Panc1 (cell line): ENCODE measurements at regions not wholly inside any gene's neighbourhood (a gene's known extent, or its start where the extent isn't known, plus 50 kb on each side); places are given as distances from the start of the nearest gene placed in this dataset.

Experiments used
- POLR2AphosphoS5 ChIP-seq: IDR thresholded peaks from 2 replicates; pipeline ENCODE4 v1.6.1; 2012; ENCODE audit warnings: mild to moderate bottlenecking, low read depth, low read length, moderate library complexity
- TF ChIP-seq, protein P1 (sequence below): fragments of 450-650 bp; IDR thresholded peaks from 2 replicates; pipeline ENCODE4 v1.5.1; 2017; ENCODE audit warnings: mild to moderate bottlenecking
- TF ChIP-seq, protein P2 (sequence below), 2 experiments: IDR thresholded peaks; 2 replicates each; pipeline ENCODE4 v1.6.1; 2011 to 2012; ENCODE audit warnings: low read depth in 2 of 2, control low read depth in 1 of 2, low read length in 1 of 2, mild to moderate bottlenecking in 1 of 2, moderate library complexity in 1 of 2; ENCODE audit not compliant: insufficient read depth in 1 of 2

DNA sequence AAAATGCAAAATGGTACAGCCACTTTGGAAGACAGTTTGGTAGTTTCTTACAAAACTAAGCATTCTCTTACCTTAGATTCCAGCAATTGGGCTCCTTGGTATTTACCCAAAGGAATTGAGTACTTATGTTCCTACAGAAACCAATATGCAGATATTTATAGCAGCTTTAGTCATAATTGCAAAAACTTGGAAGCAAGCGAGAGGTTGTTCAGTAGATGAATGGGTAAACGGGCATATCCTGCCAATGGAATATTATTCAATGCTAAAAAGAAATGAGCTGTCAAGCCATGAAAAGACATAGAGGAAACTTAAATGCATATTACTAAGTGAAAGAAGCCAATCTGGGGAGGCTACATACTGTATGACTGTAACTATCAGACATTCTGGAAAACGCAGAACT, 926.7 kb downstream of the TYW1 start:
- TF ChIP-seq POLR2AphosphoS5: no peak
- TF ChIP-seq, protein P1, sequence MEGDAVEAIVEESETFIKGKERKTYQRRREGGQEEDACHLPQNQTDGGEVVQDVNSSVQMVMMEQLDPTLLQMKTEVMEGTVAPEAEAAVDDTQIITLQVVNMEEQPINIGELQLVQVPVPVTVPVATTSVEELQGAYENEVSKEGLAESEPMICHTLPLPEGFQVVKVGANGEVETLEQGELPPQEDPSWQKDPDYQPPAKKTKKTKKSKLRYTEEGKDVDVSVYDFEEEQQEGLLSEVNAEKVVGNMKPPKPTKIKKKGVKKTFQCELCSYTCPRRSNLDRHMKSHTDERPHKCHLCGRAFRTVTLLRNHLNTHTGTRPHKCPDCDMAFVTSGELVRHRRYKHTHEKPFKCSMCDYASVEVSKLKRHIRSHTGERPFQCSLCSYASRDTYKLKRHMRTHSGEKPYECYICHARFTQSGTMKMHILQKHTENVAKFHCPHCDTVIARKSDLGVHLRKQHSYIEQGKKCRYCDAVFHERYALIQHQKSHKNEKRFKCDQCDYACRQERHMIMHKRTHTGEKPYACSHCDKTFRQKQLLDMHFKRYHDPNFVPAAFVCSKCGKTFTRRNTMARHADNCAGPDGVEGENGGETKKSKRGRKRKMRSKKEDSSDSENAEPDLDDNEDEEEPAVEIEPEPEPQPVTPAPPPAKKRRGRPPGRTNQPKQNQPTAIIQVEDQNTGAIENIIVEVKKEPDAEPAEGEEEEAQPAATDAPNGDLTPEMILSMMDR: no peak
- TF ChIP-seq, protein P2, sequence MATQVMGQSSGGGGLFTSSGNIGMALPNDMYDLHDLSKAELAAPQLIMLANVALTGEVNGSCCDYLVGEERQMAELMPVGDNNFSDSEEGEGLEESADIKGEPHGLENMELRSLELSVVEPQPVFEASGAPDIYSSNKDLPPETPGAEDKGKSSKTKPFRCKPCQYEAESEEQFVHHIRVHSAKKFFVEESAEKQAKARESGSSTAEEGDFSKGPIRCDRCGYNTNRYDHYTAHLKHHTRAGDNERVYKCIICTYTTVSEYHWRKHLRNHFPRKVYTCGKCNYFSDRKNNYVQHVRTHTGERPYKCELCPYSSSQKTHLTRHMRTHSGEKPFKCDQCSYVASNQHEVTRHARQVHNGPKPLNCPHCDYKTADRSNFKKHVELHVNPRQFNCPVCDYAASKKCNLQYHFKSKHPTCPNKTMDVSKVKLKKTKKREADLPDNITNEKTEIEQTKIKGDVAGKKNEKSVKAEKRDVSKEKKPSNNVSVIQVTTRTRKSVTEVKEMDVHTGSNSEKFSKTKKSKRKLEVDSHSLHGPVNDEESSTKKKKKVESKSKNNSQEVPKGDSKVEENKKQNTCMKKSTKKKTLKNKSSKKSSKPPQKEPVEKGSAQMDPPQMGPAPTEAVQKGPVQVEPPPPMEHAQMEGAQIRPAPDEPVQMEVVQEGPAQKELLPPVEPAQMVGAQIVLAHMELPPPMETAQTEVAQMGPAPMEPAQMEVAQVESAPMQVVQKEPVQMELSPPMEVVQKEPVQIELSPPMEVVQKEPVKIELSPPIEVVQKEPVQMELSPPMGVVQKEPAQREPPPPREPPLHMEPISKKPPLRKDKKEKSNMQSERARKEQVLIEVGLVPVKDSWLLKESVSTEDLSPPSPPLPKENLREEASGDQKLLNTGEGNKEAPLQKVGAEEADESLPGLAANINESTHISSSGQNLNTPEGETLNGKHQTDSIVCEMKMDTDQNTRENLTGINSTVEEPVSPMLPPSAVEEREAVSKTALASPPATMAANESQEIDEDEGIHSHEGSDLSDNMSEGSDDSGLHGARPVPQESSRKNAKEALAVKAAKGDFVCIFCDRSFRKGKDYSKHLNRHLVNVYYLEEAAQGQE (IDR thresholded peaks at IDR 0.05; ENCODE audit: insufficient read depth in 1 of 2, low read depth in 2 of 2, low read length in 1 of 2): no peak
